Loucy (cell line): ENCODE measurements at regions not wholly inside any gene's neighbourhood (a gene's known extent, or its start where the extent isn't known, plus 50 kb on each side); places are given as distances from the start of the nearest gene placed in this dataset.

ENCODE experiments used
- H2AFZ ChIP-seq: fragments of 200-600 bp; sonication (generic); 2 replicates; pipeline ENCODE4 v1.6.0; 2016; ENCODE audit warnings: antibody characterized with exemption, mild to moderate bottlenecking, low read length, moderate library complexity
- H3F3A ChIP-seq: fragments of 200-600 bp; 2 replicates; pipeline ENCODE4 v1.6.0; 2016; ENCODE audit warnings: antibody characterized with exemption, low read depth, mild to moderate bottlenecking
- H3K27me3 ChIP-seq: fragments of 200-600 bp; sonication (generic); 2 replicates; pipeline ENCODE4 v1.6.1; 2014; ENCODE audit warnings: low read length, mild to moderate bottlenecking; ENCODE audit not compliant: insufficient read depth, poor library complexity, severe bottlenecking
- H3K36me3 ChIP-seq: fragments of 200-600 bp; sonication (generic); 2 replicates; pipeline ENCODE4 v1.6.1; 2016; ENCODE audit warnings: low read length; ENCODE audit not compliant: insufficient read depth
- H3K4me1 ChIP-seq: fragments of 200-600 bp; sonication (generic); 2 replicates; pipeline ENCODE4 v1.5.1; 2014; ENCODE audit warnings: low read length, mild to moderate bottlenecking; ENCODE audit not compliant: insufficient read depth, poor library complexity, severe bottlenecking
- H3K4me2 ChIP-seq: fragments of 200-600 bp; sonication (generic); 2 replicates; pipeline ENCODE4 v1.6.0; 2014; ENCODE audit warnings: antibody characterized with exemption, low read length, low read depth, mild to moderate bottlenecking; ENCODE audit not compliant: poor library complexity, severe bottlenecking
- H3K4me3 ChIP-seq: fragments of 200-600 bp; sonication (generic); 2 replicates; pipeline ENCODE4 v1.5.1; 2014; ENCODE audit warnings: low read length, mild to moderate bottlenecking, mixed read lengths; ENCODE audit not compliant: poor library complexity, severe bottlenecking
- H3K79me2 ChIP-seq: fragments of 200-600 bp; sonication (generic); 2 replicates; pipeline ENCODE4 v1.6.1; 2014; ENCODE audit warnings: low read length; ENCODE audit not compliant: insufficient read depth
- H3K9ac ChIP-seq: fragments of 200-600 bp; sonication (generic); 2 replicates; pipeline ENCODE4 v1.6.0; 2014; ENCODE audit warnings: mild to moderate bottlenecking, low read depth, low read length, moderate library complexity; ENCODE audit not compliant: poor library complexity, severe bottlenecking
- H3K9me2 ChIP-seq: fragments of 200-600 bp; sonication (generic); replicated peaks from 2 replicates; pipeline ENCODE4 v1.6.1; 2016; ENCODE audit warnings: low read depth, low read length, mixed read lengths
- H3K9me3 ChIP-seq: fragments of 200-600 bp; sonication (generic); 2 replicates; pipeline ENCODE4 v1.6.1; 2014; ENCODE audit warnings: mild to moderate bottlenecking, antibody characterized with exemption, low read length, low read depth; ENCODE audit not compliant: insufficient read depth
- H4K20me1 ChIP-seq: fragments of 200-600 bp; sonication (generic); 2 replicates; pipeline ENCODE4 v1.6.0; 2014; ENCODE audit warnings: antibody characterized with exemption, low read length, mild to moderate bottlenecking; ENCODE audit not compliant: insufficient read depth, poor library complexity, severe bottlenecking
- CTCF ChIP-seq: fragments of 200-600 bp; sonication (generic); conservative IDR thresholded peaks from 2 replicates; pipeline ENCODE4 v1.5.1; 2014; ENCODE audit warnings: mild to moderate bottlenecking, antibody characterized with exemption, low read length
- EZH2phosphoT487 ChIP-seq: fragments of 200-600 bp; IDR thresholded peaks from 2 replicates; pipeline ENCODE4 v1.6.1; 2018; ENCODE audit warnings: antibody characterized with exemption, mild to moderate bottlenecking, moderate library complexity, borderline replicate concordance

DNA sequence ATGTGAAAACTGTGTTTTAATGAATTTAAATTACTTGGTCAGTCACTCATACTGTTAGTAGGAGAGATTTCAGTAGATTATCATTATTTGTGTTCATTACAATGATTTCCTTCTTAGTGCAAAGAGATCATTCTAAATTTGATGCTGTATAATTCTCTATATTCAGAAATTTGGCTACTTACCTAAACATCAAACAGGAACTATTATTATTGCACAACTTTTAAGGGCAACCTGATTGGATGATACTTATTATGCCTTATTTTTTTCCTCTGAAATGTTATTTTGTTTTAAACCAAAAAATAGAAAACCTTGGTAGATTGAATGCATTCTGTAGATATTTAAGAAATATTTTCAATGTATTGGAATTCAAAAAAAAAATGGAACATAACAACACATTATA is 436.4 kb upstream of the PCDH15 start:
- no peak overlapping the region for H3K9ac ChIP-seq
- H2AFZ ChIP-seq: no peak overlapping the region
- no peak overlapping the region for H3K4me2 ChIP-seq
- H3K4me3 ChIP-seq: no peak overlapping the region
- H3K27me3 ChIP-seq: no peaks in the 10 kb centered on the region
- H4K20me1 ChIP-seq: no peaks in the 10 kb centered on the region
- H3K4me1 ChIP-seq: no peaks in the 10 kb centered on the region
- no peak for TF ChIP-seq CTCF
- no peak for TF ChIP-seq EZH2phosphoT487
- no peaks in the 10 kb centered on the region for H3K9me3 ChIP-seq
- no peaks in the 10 kb centered on the region for H3F3A ChIP-seq
- no peaks in the 10 kb centered on the region for H3K79me2 ChIP-seq
- H3K36me3 ChIP-seq: no peaks in the 10 kb centered on the region
- H3K9me2 ChIP-seq: no peaks in the 10 kb centered on the region

GRCh38 chr10:55233505-55233904 is 432.5 kb upstream of the PCDH15 start:
- Histone ChIP-seq H3K9me2 (no peaks in the 10 kb centered on the region), H3K4me2 (peak overlapping the region; percentile 2), H3K9me3 (no peaks in the 10 kb centered on the region), H3K79me2 (no peaks in the 10 kb centered on the region), H3K4me1 (no peaks in the 10 kb centered on the region), H3F3A (no peaks in the 10 kb centered on the region), H4K20me1 (no peaks in the 10 kb centered on the region), H3K9ac (no peak overlapping the region), H3K27me3 (no peaks in the 10 kb centered on the region), H3K36me3 (no peaks in the 10 kb centered on the region), H3K4me3 (no peak overlapping the region), H2AFZ (no peak overlapping the region)
- TF ChIP-seq CTCF: no peak
- no peak for TF ChIP-seq EZH2phosphoT487

DNA sequence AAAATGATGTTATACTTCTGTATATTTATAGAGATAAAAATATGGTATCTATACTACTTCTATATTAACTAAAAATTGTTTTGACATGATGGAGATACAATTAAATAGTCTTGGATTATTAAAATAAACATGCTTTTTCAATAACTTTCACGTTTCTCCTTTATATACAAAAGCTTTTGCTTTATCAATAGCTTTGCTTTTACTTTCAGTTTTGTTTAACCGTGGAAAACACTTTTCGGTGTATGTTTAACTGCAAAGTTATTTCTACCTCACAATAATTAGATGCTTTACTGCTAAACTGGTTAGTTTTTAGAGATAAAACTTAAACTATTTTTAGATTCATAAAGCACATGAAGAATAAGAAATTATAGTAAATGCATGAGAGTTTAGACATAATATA is 432.1 kb upstream of the PCDH15 start:
- Histone ChIP-seq H4K20me1 (no peaks in the 10 kb centered on the region), H3K4me2 (peak overlapping the region; percentile 2), H3K36me3 (no peaks in the 10 kb centered on the region), H3K9me2 (no peaks in the 10 kb centered on the region), H3F3A (no peaks in the 10 kb centered on the region), H3K9ac (no peak overlapping the region), H2AFZ (no peak overlapping the region), H3K27me3 (no peaks in the 10 kb centered on the region), H3K4me3 (no peak overlapping the region), H3K79me2 (no peaks in the 10 kb centered on the region), H3K9me3 (no peaks in the 10 kb centered on the region), H3K4me1 (no peaks in the 10 kb centered on the region)
- TF ChIP-seq CTCF: no peak
- TF ChIP-seq EZH2phosphoT487: no peak
